Mesenchymal stem cell (in vitro differentiated cells and primary cell): ENCODE measurements at regions not wholly inside any gene's neighbourhood (a gene's known extent, or its start where the extent isn't known, plus 50 kb on each side); places are given as distances from the start of the nearest gene placed in this dataset.

Experiments used
- DNase-seq: peaks from one replicate; pipeline ENCODE4 v3.0.0-alpha.2; 2013
- H2AFZ ChIP-seq: one replicate; pipeline ENCODE4 v1.6.1; 2013; ENCODE audit warnings: low read depth, mild to moderate bottlenecking, control low read depth, inconsistent platforms, low read length, moderate library complexity
- H2AK5ac ChIP-seq: 2 replicates; pipeline ENCODE4 v1.6.1; 2013; ENCODE audit warnings: low read length, moderate library complexity, mild to moderate bottlenecking, inconsistent platforms; ENCODE audit not compliant: severe bottlenecking
- H2BK120ac ChIP-seq: one replicate; pipeline ENCODE4 v1.6.1; 2013; ENCODE audit warnings: low read depth, mild to moderate bottlenecking, inconsistent platforms, low read length, moderate library complexity
- H2BK12ac ChIP-seq, 2 experiments: one replicate each; pipeline ENCODE4 v1.6.1; 2013; ENCODE audit warnings: inconsistent platforms in 2 of 2, low read length in 2 of 2, mild to moderate bottlenecking in 2 of 2, moderate library complexity in 2 of 2, control low read depth in 1 of 2
- H2BK15ac ChIP-seq: one replicate; pipeline ENCODE4 v1.6.1; 2013; ENCODE audit warnings: mild to moderate bottlenecking, low read depth, inconsistent platforms; ENCODE audit not compliant: poor library complexity, severe bottlenecking
- H2BK5ac ChIP-seq: 2 replicates; pipeline ENCODE4 v1.6.1; 2013; ENCODE audit warnings: low read depth, mild to moderate bottlenecking, low read length, control low read depth, inconsistent platforms; ENCODE audit not compliant: poor library complexity, severe bottlenecking
- H3K14ac ChIP-seq, 2 experiments: one replicate each; pipeline ENCODE4 v1.6.1; 2013; ENCODE audit warnings: inconsistent platforms in 2 of 2, low read length in 2 of 2, control low read depth in 1 of 2, mild to moderate bottlenecking in 1 of 2, moderate library complexity in 1 of 2
- H3K18ac ChIP-seq, 2 experiments: one replicate each; pipeline ENCODE4 v1.6.1; 2013; ENCODE audit warnings: inconsistent platforms in 2 of 2, low read length in 2 of 2, control low read depth in 1 of 2, low read depth in 1 of 2, mild to moderate bottlenecking in 1 of 2
- H3K23ac ChIP-seq, 2 experiments: one replicate each; pipeline ENCODE4 v1.6.1; 2013; ENCODE audit warnings: inconsistent platforms in 2 of 2, low read length in 2 of 2, mild to moderate bottlenecking in 2 of 2, moderate library complexity in 2 of 2, control low read depth in 1 of 2
- H3K27ac ChIP-seq: 2 replicates; pipeline ENCODE4 v1.5.1; 2013; ENCODE audit warnings: mild to moderate bottlenecking, moderate library complexity, low read length, control low read depth, inconsistent platforms; ENCODE audit not compliant: poor library complexity, severe bottlenecking
- H3K27me3 ChIP-seq, 2 experiments: 2 replicates each; pipeline versions ENCODE4 v1.6.1 to v1.7.0; 2013; ENCODE audit warnings: low read length in 2 of 2, mild to moderate bottlenecking in 2 of 2, moderate library complexity in 2 of 2, control low read depth in 1 of 2, inconsistent platforms in 1 of 2; ENCODE audit not compliant: control insufficient read depth in 1 of 2, insufficient read depth in 1 of 2
- H3K36me3 ChIP-seq, 2 experiments: 2 replicates each; pipeline versions ENCODE4 v1.6.1 to v1.7.0; 2013; ENCODE audit warnings: low read length in 2 of 2, control low read depth in 1 of 2, inconsistent platforms in 1 of 2, low read depth in 1 of 2, mild to moderate bottlenecking in 1 of 2; ENCODE audit not compliant: insufficient read depth in 2 of 2, control insufficient read depth in 1 of 2
- H3K4ac ChIP-seq, 2 experiments: one replicate each; pipeline ENCODE4 v1.6.1; 2013; ENCODE audit warnings: inconsistent platforms in 2 of 2, low read length in 2 of 2, mild to moderate bottlenecking in 2 of 2, moderate library complexity in 2 of 2, control low read depth in 1 of 2, low read depth in 1 of 2
- H3K4me1 ChIP-seq: 2 replicates; pipeline ENCODE4 v1.6.1; 2013; ENCODE audit warnings: low read depth, low read length, control low read depth; ENCODE audit not compliant: control insufficient read depth, insufficient read depth
- H3K4me2 ChIP-seq: 2 replicates; pipeline ENCODE4 v1.6.1; 2013; ENCODE audit warnings: low read length, mild to moderate bottlenecking, inconsistent platforms; ENCODE audit not compliant: poor library complexity, severe bottlenecking
- H3K4me3 ChIP-seq, 2 experiments: 2 replicates each; pipeline versions ENCODE4 v1.5.1 to v1.7.0; 2013; ENCODE audit warnings: low read length in 2 of 2, mild to moderate bottlenecking in 2 of 2, control low read depth in 1 of 2, low read depth in 1 of 2; ENCODE audit not compliant: insufficient read depth in 1 of 2
- H3K79me1 ChIP-seq: replicated peaks from 2 replicates; pipeline ENCODE4 v1.6.1; 2013; ENCODE audit warnings: mild to moderate bottlenecking, control low read depth, low read length, inconsistent platforms; ENCODE audit not compliant: poor library complexity, severe bottlenecking
- H3K9ac ChIP-seq: 2 replicates; pipeline ENCODE4 v1.7.0; 2013; ENCODE audit warnings: mild to moderate bottlenecking, low read length, moderate library complexity
- H3K9me3 ChIP-seq: 2 replicates; pipeline ENCODE4 v1.7.0; 2013; ENCODE audit warnings: mild to moderate bottlenecking, low read length; ENCODE audit not compliant: control insufficient read depth
- H4K8ac ChIP-seq: one replicate; pipeline ENCODE4 v1.6.1; 2013; ENCODE audit warnings: inconsistent platforms, mild to moderate bottlenecking, low read length, moderate library complexity
- H4K91ac ChIP-seq: one replicate; pipeline ENCODE4 v1.6.1; 2013; ENCODE audit warnings: mild to moderate bottlenecking, low read length, inconsistent platforms
- WGBS: methylation state at CpG from one replicate; pipeline ENCODE4 v1.1.7; 2013; ENCODE audit warnings: mixed read lengths; 5-methylcytosine and 5-hydroxymethylcytosine counted together

- Histone ChIP-seq H3K23ac (no peak overlapping the region), H3K4me2 (no peak overlapping the region), H3K18ac (no peak overlapping the region), H2AFZ (no peak overlapping the region), H2BK5ac (no peak overlapping the region), H3K79me1 (no peaks in the 10 kb centered on the region), H3K4me1 (no peaks in the 10 kb centered on the region), H2BK120ac (no peak overlapping the region), H3K36me3 (no peaks in the 10 kb centered on the region), H3K9ac (no peak overlapping the region), H4K91ac (no peak overlapping the region), H3K4ac (no peak overlapping the region), H3K14ac (no peak overlapping the region), H3K27me3 (no peaks in the 10 kb centered on the region), H4K8ac (no peak overlapping the region), H3K9me3 (no peaks in the 10 kb centered on the region), H3K27ac (no peak overlapping the region), H2AK5ac (no peak overlapping the region), H2BK15ac (no peak overlapping the region), H3K4me3 (no peak overlapping the region), H2BK12ac (no peak overlapping the region)
- no peak for DNase-seq
- 86% methylated on average over 1 of the region's 1 CpG for WGBS
These were observed 56.1 kb upstream of the DCC start for GRCh38 chr18:52283927-52284326.

GRCh38 chr18:52286675-52287074 is 53.3 kb upstream of the DCC start:
- H3K14ac ChIP-seq: no peak overlapping the region
- no peak for DNase-seq
- no peak overlapping the region for H2BK120ac ChIP-seq
- H3K4ac ChIP-seq: no peak overlapping the region
- H2BK15ac ChIP-seq: no peak overlapping the region
- no peak overlapping the region for H3K4me3 ChIP-seq
- no peaks in the 10 kb centered on the region for H3K36me3 ChIP-seq
- H3K9ac ChIP-seq: no peak overlapping the region
- no peak overlapping the region for H2BK5ac ChIP-seq
- H3K27me3 ChIP-seq: no peaks in the 10 kb centered on the region
- H3K9me3 ChIP-seq: no peaks in the 10 kb centered on the region
- no peak overlapping the region for H3K23ac ChIP-seq
- H3K4me2 ChIP-seq: no peak overlapping the region
- H4K91ac ChIP-seq: no peak overlapping the region
- H4K8ac ChIP-seq: no peak overlapping the region
- H2AFZ ChIP-seq: no peak overlapping the region
- no peak overlapping the region for H2BK12ac ChIP-seq
- WGBS: 79% methylated on average over 6 of the region's 6 CpGs
- H2AK5ac ChIP-seq: no peak overlapping the region
- no peaks in the 10 kb centered on the region for H3K4me1 ChIP-seq
- H3K79me1 ChIP-seq: no peaks in the 10 kb centered on the region
- no peak overlapping the region for H3K27ac ChIP-seq
- no peak overlapping the region for H3K18ac ChIP-seq

- Histone ChIP-seq H2BK15ac (no peak overlapping the region), H3K27ac (no peak overlapping the region), H3K18ac (no peak overlapping the region), H2BK120ac (no peak overlapping the region), H3K27me3 (no peaks in the 10 kb centered on the region), H2AFZ (no peak overlapping the region), H4K91ac (no peak overlapping the region), H3K79me1 (no peaks in the 10 kb centered on the region), H3K14ac (no peak overlapping the region), H3K4me1 (no peaks in the 10 kb centered on the region), H3K23ac (no peak overlapping the region), H3K9me3 (no peaks in the 10 kb centered on the region), H3K36me3 (no peaks in the 10 kb centered on the region), H2BK5ac (no peak overlapping the region), H3K4me2 (no peak overlapping the region), H4K8ac (no peak overlapping the region), H3K4me3 (no peak overlapping the region), H2BK12ac (no peak overlapping the region), H2AK5ac (no peak overlapping the region), H3K9ac (no peak overlapping the region), H3K4ac (no peak overlapping the region)
- WGBS: no CpG with 5 or more reads among the region's 1 CpG
- DNase-seq: no peak
These were observed 52.8 kb upstream of the DCC start for GRCh38 chr18:52287151-52287550.

- WGBS: 70% methylated on average over 3 of the region's 7 CpGs
- Histone ChIP-seq H3K14ac (no peak overlapping the region), H2AK5ac (no peak overlapping the region)
These were observed 51.5 kb upstream of the DCC start for GRCh38 chr18:52288403-52289004.

More at GRCh38 chr18:52288403-52289004, 51.5 kb upstream of the DCC start:
- no peaks in the 10 kb centered on the region for H3K27me3 ChIP-seq
- H2AFZ ChIP-seq: no peak overlapping the region
- H3K4ac ChIP-seq: no peak overlapping the region
- H3K4me1 ChIP-seq: no peaks in the 10 kb centered on the region
- DNase-seq: no peak
- H3K4me3 ChIP-seq: no peak overlapping the region
- H4K8ac ChIP-seq: no peak overlapping the region
- H2BK5ac ChIP-seq: no peak overlapping the region
- H4K91ac ChIP-seq: no peak overlapping the region
- no peak overlapping the region for H3K18ac ChIP-seq
- H2BK12ac ChIP-seq: no peak overlapping the region
- no peak overlapping the region for H2BK15ac ChIP-seq
- H3K4me2 ChIP-seq: no peak overlapping the region
- no peak overlapping the region for H3K23ac ChIP-seq
- no peak overlapping the region for H2BK120ac ChIP-seq
- no peak overlapping the region for H3K27ac ChIP-seq
- no peak overlapping the region for H3K9ac ChIP-seq
- H3K9me3 ChIP-seq: no peaks in the 10 kb centered on the region
- no peaks in the 10 kb centered on the region for H3K79me1 ChIP-seq
- no peaks in the 10 kb centered on the region for H3K36me3 ChIP-seq
